Panc1 (cell line): ENCODE measurements at regions not wholly inside any gene's neighbourhood (a gene's known extent, or its start where the extent isn't known, plus 50 kb on each side); places are given as distances from the start of the nearest gene placed in this dataset.

ENCODE experiments used
- POLR2AphosphoS5 ChIP-seq: IDR thresholded peaks from 2 replicates; pipeline ENCODE4 v1.6.1; 2012; ENCODE audit warnings: mild to moderate bottlenecking, low read depth, low read length, moderate library complexity
- SIN3A ChIP-seq: IDR thresholded peaks from 2 replicates; pipeline ENCODE4 v1.6.1; 2012; ENCODE audit warnings: low read depth, mild to moderate bottlenecking, low read length, moderate library complexity, borderline replicate concordance; ENCODE audit not compliant: insufficient read depth
- TCF7L2 ChIP-seq: IDR thresholded peaks from 2 replicates; pipeline ENCODE4 v1.6.1; 2011; ENCODE audit warnings: mild to moderate bottlenecking, low read depth, low read length, inconsistent platforms
- TF ChIP-seq, protein P1 (sequence below): fragments of 450-650 bp; IDR thresholded peaks from 2 replicates; pipeline ENCODE4 v1.5.1; 2017; ENCODE audit warnings: mild to moderate bottlenecking
- TF ChIP-seq, protein P2 (sequence below), 2 experiments: IDR thresholded peaks; 2 replicates each; pipeline ENCODE4 v1.6.1; 2011 to 2012; ENCODE audit warnings: low read depth in 2 of 2, control low read depth in 1 of 2, low read length in 1 of 2, mild to moderate bottlenecking in 1 of 2, moderate library complexity in 1 of 2; ENCODE audit not compliant: insufficient read depth in 1 of 2

DNA sequence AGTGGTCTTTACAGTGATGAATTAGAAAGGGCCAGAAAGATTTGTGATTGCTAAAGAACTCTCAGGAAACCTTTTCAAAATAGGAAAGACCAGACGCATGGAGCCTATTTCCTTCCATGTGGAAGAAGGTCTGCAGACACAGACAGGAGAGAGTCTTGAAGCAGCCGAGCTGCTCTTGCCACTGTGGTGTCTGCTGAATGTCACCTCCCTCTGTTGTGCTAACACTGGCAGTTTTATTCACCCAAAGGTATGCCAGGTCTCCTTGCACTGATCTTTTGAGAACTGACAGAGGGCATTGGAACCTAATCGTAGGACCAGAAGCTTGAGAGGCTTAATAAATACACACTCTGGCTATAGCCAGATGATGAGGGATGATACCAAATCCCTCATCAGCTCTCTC lies 108.7 kb downstream of the SREK1 start:
- TF ChIP-seq, protein P1, sequence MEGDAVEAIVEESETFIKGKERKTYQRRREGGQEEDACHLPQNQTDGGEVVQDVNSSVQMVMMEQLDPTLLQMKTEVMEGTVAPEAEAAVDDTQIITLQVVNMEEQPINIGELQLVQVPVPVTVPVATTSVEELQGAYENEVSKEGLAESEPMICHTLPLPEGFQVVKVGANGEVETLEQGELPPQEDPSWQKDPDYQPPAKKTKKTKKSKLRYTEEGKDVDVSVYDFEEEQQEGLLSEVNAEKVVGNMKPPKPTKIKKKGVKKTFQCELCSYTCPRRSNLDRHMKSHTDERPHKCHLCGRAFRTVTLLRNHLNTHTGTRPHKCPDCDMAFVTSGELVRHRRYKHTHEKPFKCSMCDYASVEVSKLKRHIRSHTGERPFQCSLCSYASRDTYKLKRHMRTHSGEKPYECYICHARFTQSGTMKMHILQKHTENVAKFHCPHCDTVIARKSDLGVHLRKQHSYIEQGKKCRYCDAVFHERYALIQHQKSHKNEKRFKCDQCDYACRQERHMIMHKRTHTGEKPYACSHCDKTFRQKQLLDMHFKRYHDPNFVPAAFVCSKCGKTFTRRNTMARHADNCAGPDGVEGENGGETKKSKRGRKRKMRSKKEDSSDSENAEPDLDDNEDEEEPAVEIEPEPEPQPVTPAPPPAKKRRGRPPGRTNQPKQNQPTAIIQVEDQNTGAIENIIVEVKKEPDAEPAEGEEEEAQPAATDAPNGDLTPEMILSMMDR, result no peak
- no peak for TF ChIP-seq SIN3A
- TF ChIP-seq, protein P2, sequence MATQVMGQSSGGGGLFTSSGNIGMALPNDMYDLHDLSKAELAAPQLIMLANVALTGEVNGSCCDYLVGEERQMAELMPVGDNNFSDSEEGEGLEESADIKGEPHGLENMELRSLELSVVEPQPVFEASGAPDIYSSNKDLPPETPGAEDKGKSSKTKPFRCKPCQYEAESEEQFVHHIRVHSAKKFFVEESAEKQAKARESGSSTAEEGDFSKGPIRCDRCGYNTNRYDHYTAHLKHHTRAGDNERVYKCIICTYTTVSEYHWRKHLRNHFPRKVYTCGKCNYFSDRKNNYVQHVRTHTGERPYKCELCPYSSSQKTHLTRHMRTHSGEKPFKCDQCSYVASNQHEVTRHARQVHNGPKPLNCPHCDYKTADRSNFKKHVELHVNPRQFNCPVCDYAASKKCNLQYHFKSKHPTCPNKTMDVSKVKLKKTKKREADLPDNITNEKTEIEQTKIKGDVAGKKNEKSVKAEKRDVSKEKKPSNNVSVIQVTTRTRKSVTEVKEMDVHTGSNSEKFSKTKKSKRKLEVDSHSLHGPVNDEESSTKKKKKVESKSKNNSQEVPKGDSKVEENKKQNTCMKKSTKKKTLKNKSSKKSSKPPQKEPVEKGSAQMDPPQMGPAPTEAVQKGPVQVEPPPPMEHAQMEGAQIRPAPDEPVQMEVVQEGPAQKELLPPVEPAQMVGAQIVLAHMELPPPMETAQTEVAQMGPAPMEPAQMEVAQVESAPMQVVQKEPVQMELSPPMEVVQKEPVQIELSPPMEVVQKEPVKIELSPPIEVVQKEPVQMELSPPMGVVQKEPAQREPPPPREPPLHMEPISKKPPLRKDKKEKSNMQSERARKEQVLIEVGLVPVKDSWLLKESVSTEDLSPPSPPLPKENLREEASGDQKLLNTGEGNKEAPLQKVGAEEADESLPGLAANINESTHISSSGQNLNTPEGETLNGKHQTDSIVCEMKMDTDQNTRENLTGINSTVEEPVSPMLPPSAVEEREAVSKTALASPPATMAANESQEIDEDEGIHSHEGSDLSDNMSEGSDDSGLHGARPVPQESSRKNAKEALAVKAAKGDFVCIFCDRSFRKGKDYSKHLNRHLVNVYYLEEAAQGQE (IDR thresholded peaks at IDR 0.05; ENCODE audit: insufficient read depth in 1 of 2, low read depth in 2 of 2, low read length in 1 of 2), result no peak
- TF ChIP-seq POLR2AphosphoS5, result no peak
- TF ChIP-seq TCF7L2, result no peak
